ENCODE measurements at regions not wholly inside any gene's neighbourhood (a gene's known extent, or its start where the extent isn't known, plus 50 kb on each side); places are given as distances from the start of the nearest gene placed in this dataset.

DNA sequence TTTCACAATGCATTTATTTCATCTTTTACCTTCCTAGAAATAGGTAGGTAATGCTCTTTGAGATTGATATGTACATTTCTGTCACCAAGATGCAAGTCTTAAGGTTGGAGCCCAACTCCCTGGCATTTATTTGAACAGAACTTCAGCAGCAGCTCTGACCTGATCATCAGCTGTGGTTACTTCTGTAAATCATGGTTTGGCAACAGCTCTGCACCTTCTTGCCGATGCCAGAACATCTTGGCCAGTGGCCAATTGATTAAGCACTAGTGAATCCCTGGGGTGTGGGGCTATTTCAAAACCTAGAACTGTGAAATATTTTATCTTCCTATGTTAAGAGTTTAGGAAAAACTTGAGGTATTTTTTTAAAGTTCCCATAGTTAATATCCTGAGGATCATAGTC lies 124.8 kb upstream of the NYAP2 start:
- TF ChIP-seq, protein P1, sequence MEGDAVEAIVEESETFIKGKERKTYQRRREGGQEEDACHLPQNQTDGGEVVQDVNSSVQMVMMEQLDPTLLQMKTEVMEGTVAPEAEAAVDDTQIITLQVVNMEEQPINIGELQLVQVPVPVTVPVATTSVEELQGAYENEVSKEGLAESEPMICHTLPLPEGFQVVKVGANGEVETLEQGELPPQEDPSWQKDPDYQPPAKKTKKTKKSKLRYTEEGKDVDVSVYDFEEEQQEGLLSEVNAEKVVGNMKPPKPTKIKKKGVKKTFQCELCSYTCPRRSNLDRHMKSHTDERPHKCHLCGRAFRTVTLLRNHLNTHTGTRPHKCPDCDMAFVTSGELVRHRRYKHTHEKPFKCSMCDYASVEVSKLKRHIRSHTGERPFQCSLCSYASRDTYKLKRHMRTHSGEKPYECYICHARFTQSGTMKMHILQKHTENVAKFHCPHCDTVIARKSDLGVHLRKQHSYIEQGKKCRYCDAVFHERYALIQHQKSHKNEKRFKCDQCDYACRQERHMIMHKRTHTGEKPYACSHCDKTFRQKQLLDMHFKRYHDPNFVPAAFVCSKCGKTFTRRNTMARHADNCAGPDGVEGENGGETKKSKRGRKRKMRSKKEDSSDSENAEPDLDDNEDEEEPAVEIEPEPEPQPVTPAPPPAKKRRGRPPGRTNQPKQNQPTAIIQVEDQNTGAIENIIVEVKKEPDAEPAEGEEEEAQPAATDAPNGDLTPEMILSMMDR (optimal IDR thresholded peaks at IDR 0.05 in 1 of 3, IDR thresholded peaks at IDR 0.05 in 1 of 3, conservative IDR thresholded peaks at IDR 0.05 in 1 of 3; ENCODE audit: extremely low read depth in 1 of 3, insufficient read depth in 2 of 3, low read length in 3 of 3), result no peak
- no peak for TF ChIP-seq EZH2 (IDR thresholded peaks at IDR 0.05; ENCODE audit: low read length)

Data from keratinocyte (primary cell).